Liver (tissue), 7 donors: ENCODE measurements at regions not wholly inside any gene's neighbourhood (a gene's known extent, or its start where the extent isn't known, plus 50 kb on each side); places are given as distances from the start of the nearest gene placed in this dataset.

ENCODE experiments used
- DNase-seq: peaks from one replicate; pipeline ENCODE4 v3.0.0-alpha.2; 2017; ENCODE audit warnings: low spot score
- H3K27ac ChIP-seq, 2 donors: one replicate each; pipeline ENCODE4 v1.7.0; 2013; ENCODE audit warnings: inconsistent platforms in 2 of 2, low read length in 2 of 2, control low read depth in 1 of 2, low read depth in 1 of 2, mild to moderate bottlenecking in 1 of 2
- H3K27me3 ChIP-seq, 4 donors: one replicate each; pipeline versions ENCODE4 v1.6.1 to v1.7.0; 2013; ENCODE audit warnings: low read length in 3 of 4, inconsistent platforms in 1 of 4, mild to moderate bottlenecking in 1 of 4, moderate library complexity in 1 of 4; ENCODE audit not compliant: control insufficient read depth in 4 of 4, insufficient read depth in 4 of 4
- H3K36me3 ChIP-seq, 4 donors: one replicate each; pipeline versions ENCODE4 v1.6.1 to v1.7.0; 2013; ENCODE audit warnings: low read length in 3 of 4, mild to moderate bottlenecking in 3 of 4, low read depth in 1 of 4, moderate library complexity in 1 of 4; ENCODE audit not compliant: control insufficient read depth in 4 of 4, insufficient read depth in 3 of 4
- H3K4me1 ChIP-seq, 4 donors: one replicate each; pipeline versions ENCODE4 v1.6.1 to v1.7.0; 2013; ENCODE audit warnings: low read length in 3 of 4, mild to moderate bottlenecking in 3 of 4, moderate library complexity in 1 of 4; ENCODE audit not compliant: control insufficient read depth in 4 of 4, insufficient read depth in 4 of 4
- H3K4me3 ChIP-seq, 3 donors: one replicate each; pipeline versions ENCODE4 v1.6.1 to v1.7.0; 2013; ENCODE audit warnings: low read length in 3 of 3, control low read depth in 1 of 3, low read depth in 1 of 3, mild to moderate bottlenecking in 1 of 3
- H3K9ac ChIP-seq, 2 donors: one replicate each; pipeline ENCODE4 v1.7.0; 2013; ENCODE audit warnings: low read length in 2 of 2, mild to moderate bottlenecking in 2 of 2, moderate library complexity in 2 of 2, control low read depth in 1 of 2, low read depth in 1 of 2
- H3K9me3 ChIP-seq, 4 donors: one replicate each; pipeline versions ENCODE4 v1.6.1 to v1.7.0; 2013; ENCODE audit warnings: low read length in 3 of 4; ENCODE audit not compliant: control insufficient read depth in 4 of 4
- EGR1 ChIP-seq, 2 donors: IDR thresholded peaks; 2 replicates each; pipeline ENCODE4 v1.6.1; 2016 to 2018; ENCODE audit warnings: antibody characterized with exemption in 2 of 2, low read depth in 2 of 2
- FOXA1 ChIP-seq: IDR thresholded peaks from 2 replicates; pipeline ENCODE4 v1.6.1; 2016; ENCODE audit warnings: antibody characterized with exemption
- GABPA ChIP-seq, 2 donors: IDR thresholded peaks in 1 of 2; conservative IDR thresholded peaks in 1 of 2; 2 replicates each; pipeline ENCODE4 v1.6.1; 2016; ENCODE audit warnings: antibody characterized with exemption in 2 of 2, mild to moderate bottlenecking in 1 of 2, moderate library complexity in 1 of 2
- HNF4A ChIP-seq, 2 donors: conservative IDR thresholded peaks; 2 replicates each; pipeline ENCODE4 v1.6.1; 2016; ENCODE audit warnings: antibody characterized with exemption in 2 of 2, mild to moderate bottlenecking in 2 of 2
- HNF4G ChIP-seq: IDR thresholded peaks from 2 replicates; pipeline ENCODE4 v1.6.1; 2016; ENCODE audit warnings: antibody characterized with exemption
- JUND ChIP-seq, 2 donors: IDR thresholded peaks; 2 replicates each; pipeline ENCODE4 v1.6.1; 2016; ENCODE audit warnings: antibody characterized with exemption in 2 of 2
- NR2F2 ChIP-seq: IDR thresholded peaks from 2 replicates; pipeline ENCODE4 v1.6.1; 2016; ENCODE audit warnings: antibody characterized with exemption
- REST ChIP-seq: IDR thresholded peaks from 2 replicates; pipeline ENCODE4 v1.6.1; 2016; ENCODE audit warnings: antibody characterized with exemption, mild to moderate bottlenecking
- RXRA ChIP-seq, 2 donors: IDR thresholded peaks; 2 replicates each; pipeline ENCODE4 v1.6.1; 2017 to 2018; ENCODE audit warnings: antibody characterized with exemption in 2 of 2, mild to moderate bottlenecking in 1 of 2
- SP1 ChIP-seq: IDR thresholded peaks from 2 replicates; pipeline ENCODE4 v1.6.1; 2018; ENCODE audit warnings: antibody characterized with exemption, mild to moderate bottlenecking
- YY1 ChIP-seq: IDR thresholded peaks from 2 replicates; pipeline ENCODE4 v1.6.1; 2016; ENCODE audit warnings: antibody characterized with exemption, mild to moderate bottlenecking
- WGBS: extraction: QIAGEN DNeasy Blood & Tissue Kit; methylation state at CpG from one replicate; pipeline ENCODE4 v1.1.7; 2013; 5-methylcytosine and 5-hydroxymethylcytosine counted together
- TF ChIP-seq, protein P1 (sequence below): IDR thresholded peaks from 2 replicates; pipeline ENCODE4 v1.6.1; 2016; ENCODE audit warnings: antibody characterized with exemption
- TF ChIP-seq, protein P2 (sequence below): IDR thresholded peaks from 2 replicates; pipeline ENCODE4 v1.6.1; 2016; ENCODE audit warnings: antibody characterized with exemption
- donor health status: healthy.
- donor health status: healthy.
- donor health status: healthy.
- donor health status: healthy.

DNA sequence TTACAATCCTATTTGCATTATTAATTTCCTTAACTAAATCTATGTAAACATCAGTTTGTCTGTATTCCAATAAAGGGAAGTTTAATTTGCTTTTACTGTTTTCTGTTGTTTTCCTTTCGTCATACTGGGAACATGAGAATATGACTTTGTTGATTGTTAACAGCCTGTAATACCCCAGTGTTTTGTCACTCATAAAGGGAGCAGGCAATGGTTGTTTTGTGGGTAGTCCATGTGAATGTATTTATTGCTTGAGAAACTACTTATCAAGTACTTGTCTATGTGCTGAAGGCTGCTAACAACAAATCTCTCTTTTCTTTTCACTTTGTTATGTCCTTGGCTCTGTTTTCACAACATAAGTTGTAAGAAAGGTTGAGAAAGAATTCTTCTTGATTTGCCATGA lies 1070.2 kb upstream of the ACO1 start:
- WGBS = 58% methylated on average over 1 of the region's 1 CpG
- no peak overlapping the region for H3K9ac ChIP-seq
- no peak for DNase-seq
- H3K4me1 ChIP-seq = no peaks in the 10 kb centered on the region
- no peak overlapping the region for H3K4me3 ChIP-seq
- H3K36me3 ChIP-seq = no peaks in the 10 kb centered on the region
- no peaks in the 10 kb centered on the region for H3K9me3 ChIP-seq
- TF ChIP-seq, protein P1, sequence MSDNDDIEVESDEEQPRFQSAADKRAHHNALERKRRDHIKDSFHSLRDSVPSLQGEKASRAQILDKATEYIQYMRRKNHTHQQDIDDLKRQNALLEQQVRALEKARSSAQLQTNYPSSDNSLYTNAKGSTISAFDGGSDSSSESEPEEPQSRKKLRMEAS = no peak
- TF ChIP-seq SP1 = no peak
- TF ChIP-seq RXRA (IDR thresholded peaks at IDR 0.05) = no peak
- TF ChIP-seq EGR1 (IDR thresholded peaks at IDR 0.05; ENCODE audit: low read depth in 2 of 2) = no peak
- TF ChIP-seq REST = no peak
- TF ChIP-seq NR2F2 = no peak
- no peak for TF ChIP-seq GABPA (IDR thresholded peaks at IDR 0.05 in 1 of 2, conservative IDR thresholded peaks at IDR 0.05 in 1 of 2)
- H3K27ac ChIP-seq = no peak overlapping the region
- peaks cover 0 to 2% (median 0%) of the 10 kb centered on the region in 4 donors for H3K27me3 ChIP-seq

DNA sequence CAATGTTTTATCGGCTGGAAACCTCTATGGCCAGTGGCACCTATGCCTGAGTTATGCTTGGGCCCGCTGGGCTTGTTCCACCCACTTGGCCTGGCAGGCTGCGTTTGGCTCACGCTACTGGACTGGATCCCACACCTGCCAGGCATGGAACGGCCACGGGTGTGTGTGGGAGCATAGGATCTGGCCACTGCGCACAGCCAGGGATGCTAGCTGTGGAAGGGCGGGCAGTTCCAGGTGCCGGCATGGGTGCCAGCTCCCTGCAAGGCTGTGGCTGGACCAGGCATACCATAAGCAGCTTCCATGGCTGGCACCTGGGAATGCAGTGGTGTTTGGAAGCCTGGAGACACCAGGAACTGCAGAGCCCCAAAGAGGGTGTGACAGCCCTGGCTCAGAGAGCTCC lies 1063.9 kb upstream of the ACO1 start:
- no peak overlapping the region for H3K27ac ChIP-seq
- no peak overlapping the region for H3K4me3 ChIP-seq
- no peaks in the 10 kb centered on the region for H3K9me3 ChIP-seq
- no peaks in the 10 kb centered on the region for H3K4me1 ChIP-seq
- no peak overlapping the region for H3K9ac ChIP-seq
- H3K27me3 ChIP-seq = peaks cover 0 to 2% (median 0%) of the 10 kb centered on the region in 4 donors
- 89% methylated on average over 9 of the region's 9 CpGs for WGBS
- no peaks in the 10 kb centered on the region for H3K36me3 ChIP-seq
- no peak for DNase-seq
- TF ChIP-seq, protein P1 = no peak
- TF ChIP-seq HNF4G (no peak), REST (no peak), JUND (IDR thresholded peaks at IDR 0.05) (no peak), YY1 (no peak), HNF4A (conservative IDR thresholded peaks at IDR 0.05) (no peak), FOXA1 (no peak), SP1 (no peak)
- TF ChIP-seq, protein P2, sequence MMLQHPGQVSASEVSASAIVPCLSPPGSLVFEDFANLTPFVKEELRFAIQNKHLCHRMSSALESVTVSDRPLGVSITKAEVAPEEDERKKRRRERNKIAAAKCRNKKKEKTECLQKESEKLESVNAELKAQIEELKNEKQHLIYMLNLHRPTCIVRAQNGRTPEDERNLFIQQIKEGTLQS = no peak
